NCI-H2029 treated with DMSO at 0.1 percent for 48 hours (cell line): ENCODE measurements at regions not wholly inside any gene's neighbourhood (a gene's known extent, or its start where the extent isn't known, plus 50 kb on each side); places are given as distances from the start of the nearest gene placed in this dataset.
A peak's percentile ranks its signal among the peaks of the same experiment; 100 is the strongest.

Experiments used
- DNase-seq: peaks from one replicate; lab custom pipeline; 2025; lab: John Stamatoyannopoulos, UW

DNA sequence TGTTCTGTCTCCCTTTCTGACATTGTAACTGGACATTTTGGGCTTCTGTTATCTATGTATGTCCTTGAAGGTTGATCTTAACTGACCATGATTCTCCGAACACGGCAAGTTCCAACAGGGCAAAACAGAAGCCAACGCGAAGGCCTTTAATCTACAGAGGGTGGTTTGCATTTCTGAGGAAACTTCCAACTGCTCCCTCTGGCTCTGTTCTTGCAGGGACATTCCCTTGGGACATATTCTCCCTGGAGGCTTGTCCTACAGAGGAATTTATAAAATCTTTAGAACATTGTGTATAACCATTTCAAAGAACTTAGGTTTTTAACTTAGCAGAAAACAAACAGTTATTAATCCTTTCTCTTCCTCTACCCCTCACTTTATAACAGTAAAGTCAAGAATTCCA, 189.0 kb upstream of the CDYL start:
- no peak for DNase-seq

GRCh38 chr6:4586469-4586859, 189.7 kb upstream of the CDYL start:
- no peak for DNase-seq

DNA sequence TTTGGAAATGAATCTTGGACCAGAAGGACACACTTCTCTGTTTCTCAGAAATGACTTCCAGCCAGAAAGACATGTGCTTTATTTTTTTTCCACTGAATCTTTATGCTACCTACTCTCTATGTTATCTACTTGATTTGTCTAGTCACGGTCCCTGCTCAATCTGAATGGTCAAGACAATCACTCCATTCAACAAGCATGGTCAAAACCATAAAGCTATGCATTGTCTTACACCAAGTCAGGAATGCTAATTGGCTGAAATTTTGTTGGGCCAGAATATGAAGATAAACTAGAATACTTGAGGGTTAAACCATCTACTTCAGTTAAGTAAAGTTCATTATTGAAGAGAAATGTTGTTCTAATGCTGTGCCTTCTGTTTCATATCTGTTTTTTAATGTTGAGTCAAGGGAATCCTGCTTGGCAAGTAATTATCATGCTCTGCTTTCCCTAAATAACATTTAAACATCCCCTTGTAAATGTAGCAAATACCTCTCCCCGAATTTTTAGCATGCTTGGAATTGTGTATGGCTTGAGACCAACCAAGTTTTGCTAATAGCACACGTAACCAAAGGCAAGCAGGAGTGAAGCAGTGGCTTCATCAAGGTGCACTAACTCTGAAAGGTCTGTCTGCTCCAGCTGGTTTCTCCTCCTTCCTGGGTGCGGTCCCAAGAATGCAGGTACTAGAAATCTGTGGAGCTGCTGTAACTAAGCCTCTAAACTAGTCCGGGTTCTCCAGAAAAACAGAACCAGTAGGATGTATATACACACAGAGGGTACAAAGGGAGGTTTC, 190.3 kb upstream of the CDYL start:
- DNase-seq, result no peak

- no peak for DNase-seq
These were observed 191.4 kb upstream of the CDYL start for GRCh38 chr6:4584801-4585200.

GRCh38 chr6:4582506-4583417, 193.4 kb upstream of the CDYL start:
- DNase-seq, result no peak

GRCh38 chr6:4581468-4582385, 194.5 kb upstream of the CDYL start:
- DNase-seq, result no peak

- no peak for DNase-seq
These were observed 195.8 kb upstream of the CDYL start for GRCh38 chr6:4580361-4580760.

- peak; percentile 54 for DNase-seq
These were observed 198.8 kb upstream of the CDYL start for GRCh38 chr6:4577406-4577805.

DNA sequence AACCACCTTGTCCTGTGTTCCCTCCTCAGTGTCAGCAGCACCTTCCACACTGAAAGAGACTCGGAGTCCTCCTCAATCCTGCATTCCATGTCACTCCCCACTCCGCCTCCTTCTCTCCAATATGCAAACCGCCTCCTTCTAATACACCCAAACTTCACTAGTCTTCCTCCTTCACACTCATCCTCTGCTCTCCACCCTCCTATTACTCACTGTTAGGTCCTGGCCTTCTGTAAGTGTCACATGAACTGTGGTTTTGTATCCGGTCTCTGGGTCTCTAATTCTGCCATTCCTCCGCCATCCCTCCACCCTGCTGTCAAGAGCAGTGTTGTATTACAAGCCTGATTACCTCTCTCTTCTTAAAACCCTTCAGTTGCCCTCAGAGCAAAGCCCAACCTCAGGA, 200.5 kb upstream of the CDYL start:
- DNase-seq, result no peak

DNA sequence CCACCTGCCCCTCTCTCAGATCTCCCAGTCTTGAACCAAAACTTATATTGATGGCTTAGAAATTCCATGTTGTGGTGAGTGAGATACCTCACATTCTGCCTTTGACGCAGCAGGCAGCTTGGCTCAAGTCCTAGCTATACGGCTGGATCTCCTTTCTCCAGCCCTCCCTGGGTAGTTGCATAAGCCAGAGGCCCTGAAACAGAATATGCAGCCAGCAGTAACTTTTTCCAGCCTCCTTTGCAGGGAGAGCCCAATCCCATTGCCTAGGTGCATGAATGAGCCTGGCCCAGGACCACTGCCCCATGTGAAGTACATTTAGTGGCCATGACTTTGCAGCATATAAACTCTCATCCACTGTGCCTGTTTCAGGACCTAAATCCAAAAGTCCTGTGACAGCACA, 202.2 kb upstream of the CDYL start:
- no peak for DNase-seq

- no peak for DNase-seq
These were observed 205.2 kb upstream of the CDYL start for GRCh38 chr6:4571011-4571410.

- DNase-seq, result no peak
These were observed 208.1 kb upstream of the CDYL start for GRCh38 chr6:4568138-4568537.

DNA sequence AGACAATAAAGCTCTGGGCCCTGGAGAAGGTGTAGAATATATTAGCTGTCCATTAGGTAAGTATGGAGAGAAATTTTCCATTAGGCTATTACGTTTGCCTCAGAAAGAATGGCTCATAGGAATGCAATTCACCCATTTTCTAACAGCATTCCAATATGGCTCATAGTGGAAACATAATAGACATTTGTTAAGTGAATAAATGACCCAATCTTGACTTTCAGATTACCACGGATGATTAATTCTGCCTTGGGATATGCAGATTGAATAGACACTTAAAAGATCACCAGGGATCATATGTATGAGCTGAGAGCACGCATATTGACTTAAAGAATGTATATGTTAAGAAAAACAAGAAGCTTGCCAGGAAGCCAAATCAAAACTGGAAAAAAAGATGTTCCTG, 209.1 kb upstream of the CDYL start:
- no peak for DNase-seq

DNA sequence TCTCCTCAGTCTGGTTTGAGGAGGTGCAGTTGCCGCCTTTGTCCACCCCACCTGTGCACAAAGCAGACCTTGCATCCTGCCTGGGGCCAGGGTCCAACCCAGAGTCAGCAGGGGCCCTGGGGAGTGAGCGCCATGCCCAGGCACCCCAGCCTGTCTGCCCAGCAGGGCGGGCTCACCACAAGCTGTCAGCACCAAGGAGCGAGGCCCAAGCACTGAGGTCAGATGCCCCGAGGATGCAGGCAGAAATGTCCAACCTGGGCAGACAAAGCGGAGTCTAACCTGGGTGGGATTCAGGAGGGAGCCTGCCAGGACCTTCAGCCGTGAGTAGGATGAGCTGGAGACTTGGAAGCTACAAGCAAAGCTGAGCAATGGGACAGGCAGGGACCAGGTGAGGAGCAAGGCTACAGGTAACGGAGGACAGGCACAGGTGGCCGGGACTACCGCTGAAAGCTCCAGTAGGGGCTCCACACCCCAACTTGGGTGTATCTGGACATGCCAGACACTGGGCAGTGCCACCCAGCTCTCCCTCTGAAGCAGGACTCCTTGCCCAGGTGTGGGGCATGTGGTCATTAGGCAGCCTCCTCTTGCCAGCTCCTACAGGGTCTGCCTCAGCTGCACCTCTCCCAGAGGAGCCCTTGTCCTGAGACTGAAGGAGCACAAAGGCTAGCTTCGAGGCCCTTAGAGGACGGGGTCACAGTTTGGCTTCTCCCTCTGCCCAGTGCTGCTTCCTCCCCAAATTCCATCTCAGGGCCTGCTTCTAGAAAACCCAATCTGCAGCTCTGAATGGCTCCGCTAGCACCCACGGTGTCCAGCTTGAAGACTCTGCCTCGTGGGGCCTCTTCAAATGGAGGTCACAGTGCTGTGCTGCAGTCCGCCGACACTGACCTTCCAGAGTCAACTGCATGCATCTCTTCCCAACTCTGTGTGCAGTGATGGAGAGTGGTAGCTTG, 210.6 kb upstream of the CDYL start:
- no peak for DNase-seq

DNA sequence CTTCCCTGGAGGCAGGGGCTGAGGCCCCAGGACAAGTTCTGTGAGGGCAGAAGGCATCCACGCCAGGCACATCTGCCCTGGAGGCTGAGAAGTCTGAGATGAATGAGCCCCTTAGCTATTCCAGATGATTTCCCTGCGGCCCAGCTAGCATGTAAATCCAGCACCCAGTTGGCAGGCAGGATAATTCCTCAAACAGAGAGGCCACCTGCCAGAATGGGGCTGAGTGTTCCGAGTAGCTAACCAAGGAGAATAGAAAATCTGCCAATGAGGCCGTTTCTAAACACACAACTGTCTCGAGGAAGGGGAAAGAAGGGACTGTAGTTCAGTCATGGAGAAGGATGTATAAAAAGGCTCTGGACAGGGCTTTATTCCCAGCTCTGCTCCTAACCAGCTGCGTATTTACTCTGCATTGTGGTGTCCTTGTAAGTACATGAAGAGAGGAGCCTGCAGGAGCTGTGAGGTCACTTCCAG, 211.4 kb upstream of the CDYL start:
- DNase-seq, result peak; percentile 84

- DNase-seq, result no peak
These were observed 212.3 kb upstream of the CDYL start for GRCh38 chr6:4563877-4564276.

GRCh38 chr6:4563156-4563555, 213.0 kb upstream of the CDYL start:
- DNase-seq, result no peak

- no peak for DNase-seq
These were observed 214.3 kb upstream of the CDYL start for GRCh38 chr6:4561773-4562400.

- DNase-seq, result no peak
These were observed 215.1 kb upstream of the CDYL start for GRCh38 chr6:4561078-4561435.
